Keratinocyte (primary cell): ENCODE measurements at regions not wholly inside any gene's neighbourhood (a gene's known extent, or its start where the extent isn't known, plus 50 kb on each side); places are given as distances from the start of the nearest gene placed in this dataset.

ENCODE experiments used
- DNase-seq: peaks from one replicate; pipeline ENCODE4 v3.0.0-alpha.2; 2011; ENCODE audit warnings: low read depth, missing footprints, low spot score
- FAIRE-seq: peaks from 2 replicates; lab custom pipeline; 2011; peaks lifted over from hg19 to GRCh38; lab: Jason Lieb, UNC
- H2AFZ ChIP-seq: 2 replicates; pipeline ENCODE4 v1.6.0; 2012; ENCODE audit warnings: low read length, control low read depth, inconsistent platforms; ENCODE audit not compliant: control insufficient read depth
- H3K27ac ChIP-seq: 2 replicates; pipeline ENCODE4 v1.5.1; 2011; ENCODE audit warnings: low read length; ENCODE audit not compliant: control insufficient read depth, insufficient read depth
- H3K27me3 ChIP-seq: 3 replicates; pipeline ENCODE4 v1.6.0; 2011; ENCODE audit warnings: low read length; ENCODE audit not compliant: control insufficient read depth, insufficient read depth; ENCODE audit errors: extremely low read depth
- H3K36me3 ChIP-seq, 2 experiments: 2 replicates in 1 of 2; 3 replicates in 1 of 2; pipeline ENCODE4 v1.5.1; 2011; ENCODE audit warnings: low read length in 2 of 2, mild to moderate bottlenecking in 1 of 2; ENCODE audit not compliant: control insufficient read depth in 2 of 2, insufficient read depth in 2 of 2; ENCODE audit errors: extremely low read depth in 1 of 2
- H3K4me1 ChIP-seq: 3 replicates; pipeline ENCODE4 v1.5.1; 2011; ENCODE audit warnings: low read length; ENCODE audit not compliant: control insufficient read depth, insufficient read depth; ENCODE audit errors: extremely low read depth
- H3K4me2 ChIP-seq: 3 replicates; pipeline ENCODE4 v1.6.0; 2011; ENCODE audit warnings: low read depth, low read length; ENCODE audit not compliant: control insufficient read depth, insufficient read depth; ENCODE audit errors: extremely low read depth
- H3K4me3 ChIP-seq, 3 experiments: fragments of 200-600 bp in 1 of 3; sonication (generic) in 1 of 3; 2 replicates in 2 of 3; 3 replicates in 1 of 3; pipeline ENCODE4 v1.5.1; 2011 to 2016; ENCODE audit warnings: low read length in 3 of 3, mild to moderate bottlenecking in 3 of 3, control low read depth in 2 of 3, inconsistent platforms in 1 of 3, low read depth in 1 of 3, mixed read lengths in 1 of 3, mixed run types in 1 of 3, moderate library complexity in 1 of 3; ENCODE audit not compliant: control insufficient read depth in 2 of 3, insufficient read depth in 2 of 3; ENCODE audit errors: extremely low read depth in 1 of 3
- H3K79me2 ChIP-seq: 2 replicates; pipeline ENCODE4 v1.6.0; 2012; ENCODE audit warnings: low read length; ENCODE audit not compliant: control insufficient read depth, insufficient read depth
- H3K9ac ChIP-seq: 3 replicates; pipeline ENCODE4 v1.6.0; 2011; ENCODE audit warnings: low read length; ENCODE audit not compliant: control insufficient read depth, insufficient read depth; ENCODE audit errors: extremely low read depth
- H3K9me1 ChIP-seq: 3 replicates; pipeline ENCODE4 v1.6.0; 2011; ENCODE audit warnings: low read length; ENCODE audit not compliant: control insufficient read depth, insufficient read depth; ENCODE audit errors: extremely low read depth
- H3K9me3 ChIP-seq: 2 replicates; pipeline ENCODE4 v1.5.1; 2012; ENCODE audit warnings: low read depth, low read length; ENCODE audit not compliant: control insufficient read depth
- H4K20me1 ChIP-seq: 3 replicates; pipeline ENCODE4 v1.6.0; 2011; ENCODE audit warnings: low read length; ENCODE audit not compliant: control insufficient read depth, insufficient read depth; ENCODE audit errors: extremely low read depth
- CTCF ChIP-seq, 3 experiments: IDR thresholded peaks in 1 of 3; conservative IDR thresholded peaks in 1 of 3; optimal IDR thresholded peaks in 1 of 3; 2 replicates in 2 of 3; 3 replicates in 1 of 3; pipeline versions ENCODE3 to v1.5.1; 2011; ENCODE audit warnings: low read length in 3 of 3, mild to moderate bottlenecking in 3 of 3, moderate library complexity in 2 of 3, control low read depth in 1 of 3, inconsistent platforms in 1 of 3; ENCODE audit not compliant: insufficient read depth in 2 of 3; ENCODE audit errors: extremely low read depth in 1 of 3
- EZH2 ChIP-seq: IDR thresholded peaks from one replicate; pipeline ENCODE4 v1.6.1; 2012; ENCODE audit warnings: inconsistent platforms, mild to moderate bottlenecking, low read length, moderate library complexity
- dilution Hi-C: fragments of 300-500 bp; cut with MboI; formaldehyde crosslinking; loops from one replicate; pipeline ENCODE4 v1.7.0; 2020; ENCODE audit warnings: low sequenced_read_pairs; ENCODE audit not compliant: extremely low pct_ligation_motif_present

- no peak for FAIRE-seq
- dilution Hi-C loops: no loop called here
- H3K9ac ChIP-seq: no peak overlapping the region
Measured at GRCh38 chr6:144665932-144666450, 380.9 kb downstream of the UTRN start.

GRCh38 chr6:144666781-144667180 lies 381.6 kb downstream of the UTRN start:
- dilution Hi-C loops: no loop called here
- no peaks in the 10 kb centered on the region for H3K9me3 ChIP-seq
- H2AFZ ChIP-seq: no peak overlapping the region
- TF ChIP-seq EZH2: no peak
- no peak for TF ChIP-seq CTCF (optimal IDR thresholded peaks at IDR 0.05 in 1 of 3, IDR thresholded peaks at IDR 0.05 in 1 of 3, conservative IDR thresholded peaks at IDR 0.05 in 1 of 3; ENCODE audit: extremely low read depth in 1 of 3, insufficient read depth in 2 of 3, low read length in 3 of 3)
- H3K9me1 ChIP-seq: peaks cover 4% of the 10 kb centered on the region
- H3K27ac ChIP-seq: no peak overlapping the region
- peaks cover 14% of the 10 kb centered on the region for H3K4me1 ChIP-seq
- no peaks in the 10 kb centered on the region for H3K79me2 ChIP-seq
- H3K36me3 ChIP-seq: no peaks in the 10 kb centered on the region
- H3K27me3 ChIP-seq: no peaks in the 10 kb centered on the region
- H3K9ac ChIP-seq: no peak overlapping the region
- no peak overlapping the region for H3K4me2 ChIP-seq
- H4K20me1 ChIP-seq: no peaks in the 10 kb centered on the region
- no peak for DNase-seq
- FAIRE-seq: no peak
- no peak overlapping the region for H3K4me3 ChIP-seq

More at GRCh38 chr6:144665932-144666450, 380.9 kb downstream of the UTRN start:
- Histone ChIP-seq H3K27me3 (no peaks in the 10 kb centered on the region), H3K9me1 (peaks cover 4% of the 10 kb centered on the region), H3K4me2 (no peak overlapping the region), H3K9me3 (no peaks in the 10 kb centered on the region), H3K36me3 (no peaks in the 10 kb centered on the region), H3K79me2 (no peaks in the 10 kb centered on the region), H3K4me1 (peaks cover 21% of the 10 kb centered on the region), H2AFZ (no peak overlapping the region), H3K27ac (no peak overlapping the region), H4K20me1 (no peaks in the 10 kb centered on the region), H3K4me3 (no peak overlapping the region)
- no peak for DNase-seq
- TF ChIP-seq EZH2 (no peak), CTCF (optimal IDR thresholded peaks at IDR 0.05 in 1 of 3, IDR thresholded peaks at IDR 0.05 in 1 of 3, conservative IDR thresholded peaks at IDR 0.05 in 1 of 3; ENCODE audit: extremely low read depth in 1 of 3, insufficient read depth in 2 of 3, low read length in 3 of 3) (no peak)
